ENCODE measurements at regions not wholly inside any gene's neighbourhood (a gene's known extent, or its start where the extent isn't known, plus 50 kb on each side); places are given as distances from the start of the nearest gene placed in this dataset.
"Not testable (repeated sequence)": the region's sequence is repeated elsewhere in the genome, so short reads cannot be mapped to it uniquely, and the experiment has no call there.

GRCh38 chr1:147050654-147051053 is 112.5 kb downstream of the NBPF12 start:
- ChIA-PET CTCF (interaction anchor here (0.6 kb wide), 1 partner anchor 17 kb away, joined by 4 read pairs; no protein-coding TSS in a partner anchor), POLR2A (ENCODE audit: low non-redundant PET) (no interaction called here)
- TF ChIP-seq, protein P1, sequence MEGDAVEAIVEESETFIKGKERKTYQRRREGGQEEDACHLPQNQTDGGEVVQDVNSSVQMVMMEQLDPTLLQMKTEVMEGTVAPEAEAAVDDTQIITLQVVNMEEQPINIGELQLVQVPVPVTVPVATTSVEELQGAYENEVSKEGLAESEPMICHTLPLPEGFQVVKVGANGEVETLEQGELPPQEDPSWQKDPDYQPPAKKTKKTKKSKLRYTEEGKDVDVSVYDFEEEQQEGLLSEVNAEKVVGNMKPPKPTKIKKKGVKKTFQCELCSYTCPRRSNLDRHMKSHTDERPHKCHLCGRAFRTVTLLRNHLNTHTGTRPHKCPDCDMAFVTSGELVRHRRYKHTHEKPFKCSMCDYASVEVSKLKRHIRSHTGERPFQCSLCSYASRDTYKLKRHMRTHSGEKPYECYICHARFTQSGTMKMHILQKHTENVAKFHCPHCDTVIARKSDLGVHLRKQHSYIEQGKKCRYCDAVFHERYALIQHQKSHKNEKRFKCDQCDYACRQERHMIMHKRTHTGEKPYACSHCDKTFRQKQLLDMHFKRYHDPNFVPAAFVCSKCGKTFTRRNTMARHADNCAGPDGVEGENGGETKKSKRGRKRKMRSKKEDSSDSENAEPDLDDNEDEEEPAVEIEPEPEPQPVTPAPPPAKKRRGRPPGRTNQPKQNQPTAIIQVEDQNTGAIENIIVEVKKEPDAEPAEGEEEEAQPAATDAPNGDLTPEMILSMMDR (conservative IDR thresholded peaks at IDR 0.05; ENCODE audit: low read depth): no peak
- H3K27ac ChIP-seq: no peak overlapping the region
- no peak for DNase-seq (ENCODE audit: low spot score)

DNA sequence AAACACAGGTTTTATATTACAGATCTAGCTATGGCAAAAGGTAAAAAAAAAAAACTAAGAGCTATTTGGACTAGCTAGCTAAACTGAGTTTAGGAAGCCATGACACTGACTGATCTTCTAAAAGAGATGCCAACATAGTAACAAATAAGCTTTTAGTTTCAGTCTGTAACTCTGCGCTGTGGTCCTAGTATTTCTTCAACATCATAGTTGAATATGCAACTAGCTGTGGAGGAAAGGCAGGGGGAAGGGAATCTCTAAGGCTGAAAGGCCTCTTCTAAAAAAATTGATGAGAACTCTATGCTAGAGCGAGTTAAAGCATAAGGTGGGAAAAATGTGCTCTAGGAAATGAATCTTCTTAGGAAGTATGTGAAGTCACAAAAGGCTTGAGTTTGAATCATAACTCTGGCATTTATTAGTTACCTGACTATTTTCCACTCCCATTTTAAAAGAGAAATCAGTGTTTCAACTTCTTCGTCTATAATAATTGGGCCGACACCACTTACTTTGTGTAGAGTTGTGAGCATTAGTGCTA is 108.8 kb downstream of the NBPF12 start:
- DNase-seq (ENCODE audit: low spot score); POLR2A ChIA-PET (ENCODE audit: low non-redundant PET); CTCF ChIA-PET; H3K27ac ChIP-seq: not testable (repeated sequence)

GRCh38 chr1:147046189-147046862 is 108.2 kb downstream of the NBPF12 start:
- no peak overlapping the region for H3K27ac ChIP-seq
- no peak for DNase-seq (ENCODE audit: low spot score)
- ChIA-PET CTCF (no interaction called here), POLR2A (ENCODE audit: low non-redundant PET) (no interaction called here)
- TF ChIP-seq, protein P1 (conservative IDR thresholded peaks at IDR 0.05; ENCODE audit: low read depth): no peak

All from RWPE1 (cell line).